Retinal pigment epithelial cell (primary cell): ENCODE measurements at regions not wholly inside any gene's neighbourhood (a gene's known extent, or its start where the extent isn't known, plus 50 kb on each side); places are given as distances from the start of the nearest gene placed in this dataset.

ENCODE experiments used
- DNase-seq: peaks from one replicate; pipeline ENCODE4 v3.0.0-alpha.2; 2010; ENCODE audit warnings: low read depth
- H3K4me3 ChIP-seq: 2 replicates; pipeline ENCODE4 v1.5.1; 2011; ENCODE audit warnings: mild to moderate bottlenecking, low read length, control low read depth, moderate library complexity
- TF ChIP-seq, protein P1 (sequence below): conservative IDR thresholded peaks from 2 replicates; pipeline ENCODE4 v1.5.1; 2011; ENCODE audit warnings: low read depth, low read length, control low read depth, inconsistent platforms

DNA sequence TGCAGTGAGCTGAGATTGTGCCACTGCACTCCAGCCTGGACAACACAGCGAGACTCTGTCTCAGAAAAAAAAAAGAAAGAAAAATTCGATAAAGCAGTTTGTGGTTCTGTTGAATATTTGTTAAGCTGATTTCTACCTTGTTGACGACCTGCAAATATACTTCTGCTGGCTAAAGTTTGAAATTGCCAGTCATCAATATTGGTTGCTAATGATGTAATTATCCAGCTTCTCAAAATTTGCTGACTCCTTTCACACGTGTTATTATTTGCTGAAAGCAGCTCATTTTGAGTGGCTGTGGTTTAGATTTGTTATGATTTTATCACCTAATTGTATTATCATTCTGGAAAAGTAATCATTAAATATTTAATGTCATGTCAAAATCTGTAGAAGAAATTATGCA lies 774.3 kb downstream of the QKI start:
- TF ChIP-seq, protein P1, sequence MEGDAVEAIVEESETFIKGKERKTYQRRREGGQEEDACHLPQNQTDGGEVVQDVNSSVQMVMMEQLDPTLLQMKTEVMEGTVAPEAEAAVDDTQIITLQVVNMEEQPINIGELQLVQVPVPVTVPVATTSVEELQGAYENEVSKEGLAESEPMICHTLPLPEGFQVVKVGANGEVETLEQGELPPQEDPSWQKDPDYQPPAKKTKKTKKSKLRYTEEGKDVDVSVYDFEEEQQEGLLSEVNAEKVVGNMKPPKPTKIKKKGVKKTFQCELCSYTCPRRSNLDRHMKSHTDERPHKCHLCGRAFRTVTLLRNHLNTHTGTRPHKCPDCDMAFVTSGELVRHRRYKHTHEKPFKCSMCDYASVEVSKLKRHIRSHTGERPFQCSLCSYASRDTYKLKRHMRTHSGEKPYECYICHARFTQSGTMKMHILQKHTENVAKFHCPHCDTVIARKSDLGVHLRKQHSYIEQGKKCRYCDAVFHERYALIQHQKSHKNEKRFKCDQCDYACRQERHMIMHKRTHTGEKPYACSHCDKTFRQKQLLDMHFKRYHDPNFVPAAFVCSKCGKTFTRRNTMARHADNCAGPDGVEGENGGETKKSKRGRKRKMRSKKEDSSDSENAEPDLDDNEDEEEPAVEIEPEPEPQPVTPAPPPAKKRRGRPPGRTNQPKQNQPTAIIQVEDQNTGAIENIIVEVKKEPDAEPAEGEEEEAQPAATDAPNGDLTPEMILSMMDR: no peak
- DNase-seq: no peak
- H3K4me3 ChIP-seq: no peak overlapping the region

DNA sequence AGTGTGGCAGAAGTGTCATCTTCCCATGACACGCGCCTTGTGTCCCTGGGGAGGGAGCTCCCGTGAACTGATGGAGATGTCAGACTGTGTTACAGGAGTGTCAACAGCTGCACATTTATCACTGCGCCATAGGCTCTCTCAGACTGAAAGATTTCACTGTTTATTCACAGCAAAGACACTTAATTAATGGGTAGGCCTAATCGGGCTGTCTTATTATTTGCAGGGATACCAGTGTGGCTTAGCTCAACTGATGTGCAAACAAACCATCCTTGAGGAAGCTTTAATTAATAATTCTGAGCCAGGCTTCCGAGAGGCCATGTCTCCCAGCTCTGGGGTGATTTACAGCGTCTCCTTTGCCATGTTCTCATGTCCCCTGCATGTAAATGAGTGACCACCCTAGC lies 771.0 kb downstream of the QKI start:
- no peak for DNase-seq
- TF ChIP-seq, protein P1: no peak
- no peak overlapping the region for H3K4me3 ChIP-seq

DNA sequence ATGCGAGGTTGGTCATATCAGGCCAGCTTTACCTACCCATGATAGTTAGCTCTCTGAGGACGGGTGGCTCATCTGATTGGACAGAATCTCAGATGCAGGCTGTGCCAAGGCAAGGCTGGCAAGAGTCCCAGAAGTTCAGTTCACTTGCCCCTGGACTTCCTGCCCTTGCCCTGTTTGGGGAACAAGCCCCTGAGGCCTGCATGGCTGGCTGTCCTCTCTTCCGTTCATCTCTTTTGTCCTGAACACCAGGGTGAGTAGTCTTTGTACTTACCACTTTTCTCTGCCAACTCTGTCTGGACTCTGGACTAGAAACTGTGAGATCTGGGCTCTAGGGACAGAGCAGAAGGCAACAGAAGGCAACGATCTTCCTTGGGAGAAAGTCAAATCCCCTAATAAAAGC lies 769.9 kb downstream of the QKI start:
- no peak for DNase-seq
- TF ChIP-seq, protein P1: no peak
- H3K4me3 ChIP-seq: no peak overlapping the region

DNA sequence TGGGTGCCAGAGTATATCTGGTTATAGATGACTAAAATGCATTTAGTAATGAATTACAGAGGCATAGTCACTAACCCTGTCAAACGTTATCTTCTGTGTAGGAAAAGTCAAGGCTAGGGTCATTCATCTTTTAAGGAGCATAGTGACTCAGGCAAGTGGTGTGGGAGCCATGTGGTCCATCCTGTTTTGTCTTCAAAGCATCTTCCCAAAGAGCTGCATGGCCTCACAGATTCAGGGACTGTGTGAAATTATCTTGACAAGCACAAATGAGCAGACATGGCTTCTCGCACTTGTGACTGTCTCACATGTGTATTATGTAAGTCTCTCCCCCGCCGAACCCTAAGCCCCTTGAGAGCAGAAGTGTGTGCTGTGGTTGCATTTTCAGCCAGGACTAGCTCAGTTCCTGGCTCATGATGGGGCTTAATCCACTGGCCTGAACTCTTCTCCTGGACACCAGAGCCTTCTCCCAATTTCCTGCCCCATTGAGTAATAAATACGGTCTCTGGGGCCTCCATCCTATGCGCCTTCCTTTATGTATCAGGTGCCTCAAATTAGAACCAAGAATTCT lies 769.1 kb downstream of the QKI start:
- TF ChIP-seq, protein P1: no peak
- H3K4me3 ChIP-seq: no peak overlapping the region
- no peak for DNase-seq

DNA sequence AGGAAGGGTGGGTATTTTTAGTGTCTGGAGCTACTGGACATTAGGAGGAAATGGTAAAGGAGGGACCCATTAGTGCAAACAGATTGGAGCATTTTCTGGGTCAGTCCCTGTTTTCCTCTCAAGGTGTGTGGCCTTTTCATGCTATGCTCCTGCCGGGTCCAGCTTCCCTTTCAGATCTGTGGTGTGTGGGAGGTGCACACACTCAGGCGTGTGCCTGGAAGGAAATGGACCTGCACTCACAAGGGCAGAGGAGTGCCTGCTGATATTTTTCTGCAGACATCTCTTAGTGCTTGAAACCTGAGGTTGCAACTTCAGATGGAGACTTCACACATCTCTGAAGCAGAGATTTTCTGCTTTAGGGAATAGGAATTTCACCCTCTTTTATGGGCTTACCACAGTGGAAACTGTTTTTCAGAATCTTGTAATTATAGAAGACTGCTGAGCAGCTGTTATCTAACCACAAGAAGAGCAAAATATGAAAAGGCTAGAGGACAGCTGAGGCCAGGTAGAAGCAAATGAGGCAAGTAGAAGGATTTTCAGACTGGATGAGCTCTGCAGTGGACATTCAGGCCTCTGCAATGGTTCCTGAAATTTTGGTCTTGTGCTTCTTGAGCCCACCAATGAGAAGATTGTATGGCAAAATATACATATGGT lies 764.3 kb downstream of the QKI start:
- DNase-seq: no peak
- TF ChIP-seq, protein P1: no peak
- H3K4me3 ChIP-seq: no peak overlapping the region

DNA sequence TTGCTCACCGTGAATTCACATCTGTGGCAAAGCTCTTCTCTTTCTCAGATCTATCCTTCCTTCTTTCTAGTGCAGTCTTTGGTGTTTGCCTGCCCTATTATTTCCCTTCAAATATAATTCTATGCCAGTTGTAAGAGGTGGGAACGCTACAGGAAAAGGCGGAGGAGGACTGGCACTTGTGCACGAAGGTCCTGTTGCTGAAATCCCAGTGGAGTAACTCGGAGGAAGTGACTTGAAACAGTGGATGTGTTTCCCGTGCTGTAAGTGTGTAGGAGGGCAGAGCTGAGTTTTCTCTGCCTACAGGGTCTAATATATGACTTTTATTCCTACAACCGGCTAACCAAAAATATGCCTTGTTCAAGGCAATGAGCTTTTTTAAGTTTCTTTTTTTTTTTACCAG lies 754.8 kb downstream of the QKI start:
- no peak overlapping the region for H3K4me3 ChIP-seq
- DNase-seq: no peak
- TF ChIP-seq, protein P1: no peak

DNA sequence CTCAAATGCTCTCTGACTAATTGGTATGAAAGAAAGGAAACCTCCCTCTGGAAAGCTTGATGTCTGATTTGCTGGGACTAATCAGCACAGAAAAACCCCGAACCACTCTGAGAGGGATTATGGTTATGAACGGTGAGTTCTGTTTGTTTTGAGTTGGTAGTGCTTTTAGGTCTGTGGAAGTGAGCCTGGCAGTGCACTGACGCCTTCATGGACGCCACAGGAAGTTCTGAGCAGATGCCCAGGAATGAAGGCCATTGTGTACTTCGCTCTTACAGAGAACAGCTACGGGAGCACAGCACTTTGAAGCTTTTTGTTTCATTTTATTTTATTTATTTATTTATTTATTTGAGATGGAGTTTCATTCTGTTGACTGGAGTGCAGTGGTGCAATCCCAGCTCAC lies 754.1 kb downstream of the QKI start:
- no peak for DNase-seq
- TF ChIP-seq, protein P1: no peak
- H3K4me3 ChIP-seq: no peak overlapping the region
